ENCODE measurements at regions not wholly inside any gene's neighbourhood (a gene's known extent, or its start where the extent isn't known, plus 50 kb on each side); places are given as distances from the start of the nearest gene placed in this dataset.

DNA sequence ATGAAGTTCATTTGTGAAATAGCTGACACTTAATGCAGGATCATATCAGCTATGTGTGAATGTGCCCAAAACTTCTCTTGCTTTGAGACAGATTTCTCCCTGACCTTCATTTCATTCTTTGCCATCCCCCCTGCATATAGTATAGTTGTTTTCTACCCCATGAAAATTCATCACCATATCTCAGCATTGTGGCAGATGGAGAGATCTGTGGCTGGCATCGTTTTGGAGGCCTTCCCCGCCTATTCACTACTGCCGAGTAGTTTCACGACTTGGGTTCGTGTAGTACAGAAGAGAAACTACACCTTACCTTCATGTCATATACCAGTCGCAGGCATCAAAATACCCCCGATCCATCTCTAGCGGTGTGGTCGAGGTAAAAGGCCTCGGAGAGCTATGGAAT, 66.2 kb upstream of the SELENOK start:
- in situ Hi-C loops (cut with HindIII; ENCODE audit: low pct_ligation_motif_present, low sequenced_read_pairs): no loop called here
- no peaks in the 10 kb centered on the region for H3K27me3 ChIP-seq (replicated peaks)
- TF ChIP-seq, protein P1, sequence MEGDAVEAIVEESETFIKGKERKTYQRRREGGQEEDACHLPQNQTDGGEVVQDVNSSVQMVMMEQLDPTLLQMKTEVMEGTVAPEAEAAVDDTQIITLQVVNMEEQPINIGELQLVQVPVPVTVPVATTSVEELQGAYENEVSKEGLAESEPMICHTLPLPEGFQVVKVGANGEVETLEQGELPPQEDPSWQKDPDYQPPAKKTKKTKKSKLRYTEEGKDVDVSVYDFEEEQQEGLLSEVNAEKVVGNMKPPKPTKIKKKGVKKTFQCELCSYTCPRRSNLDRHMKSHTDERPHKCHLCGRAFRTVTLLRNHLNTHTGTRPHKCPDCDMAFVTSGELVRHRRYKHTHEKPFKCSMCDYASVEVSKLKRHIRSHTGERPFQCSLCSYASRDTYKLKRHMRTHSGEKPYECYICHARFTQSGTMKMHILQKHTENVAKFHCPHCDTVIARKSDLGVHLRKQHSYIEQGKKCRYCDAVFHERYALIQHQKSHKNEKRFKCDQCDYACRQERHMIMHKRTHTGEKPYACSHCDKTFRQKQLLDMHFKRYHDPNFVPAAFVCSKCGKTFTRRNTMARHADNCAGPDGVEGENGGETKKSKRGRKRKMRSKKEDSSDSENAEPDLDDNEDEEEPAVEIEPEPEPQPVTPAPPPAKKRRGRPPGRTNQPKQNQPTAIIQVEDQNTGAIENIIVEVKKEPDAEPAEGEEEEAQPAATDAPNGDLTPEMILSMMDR (IDR thresholded peaks at IDR 0.05; ENCODE audit: low read depth, low read length, missing control alignments): no peak
- H3K36me3 ChIP-seq (replicated peaks): no peaks in the 10 kb centered on the region
- no peak overlapping the region for H3K27ac ChIP-seq
- no peak overlapping the region for H3K4me3 ChIP-seq (ENCODE audit: low read depth, low read length)
- no peak for DNase-seq

DNA sequence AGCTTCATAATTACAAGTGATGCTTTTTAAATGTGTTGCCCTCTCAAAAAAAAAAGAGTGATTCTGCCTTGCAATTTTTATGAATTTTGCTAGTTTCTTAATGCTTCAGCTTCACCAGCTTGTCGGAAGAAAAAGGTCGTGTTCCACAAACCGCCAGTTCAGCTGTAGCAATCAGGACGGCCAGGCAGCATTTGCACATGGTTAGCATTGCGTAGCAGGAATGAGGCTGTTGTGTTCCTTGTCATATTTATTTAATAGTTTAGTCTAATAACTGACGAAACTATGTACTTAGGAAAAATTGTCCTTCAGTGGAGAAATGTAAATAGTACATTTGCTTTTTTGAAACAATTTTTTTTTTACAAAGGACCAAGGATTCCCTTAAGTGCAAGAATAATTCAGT, 64.9 kb upstream of the SELENOK start:
- no peaks in the 10 kb centered on the region for H3K36me3 ChIP-seq (replicated peaks)
- no peak overlapping the region for H3K4me3 ChIP-seq (ENCODE audit: low read depth, low read length)
- in situ Hi-C loops (cut with HindIII; ENCODE audit: low pct_ligation_motif_present, low sequenced_read_pairs): no loop called here
- DNase-seq: no peak
- H3K27ac ChIP-seq: no peak overlapping the region
- TF ChIP-seq, protein P1 (IDR thresholded peaks at IDR 0.05; ENCODE audit: low read depth, low read length, missing control alignments): no peak
- no peaks in the 10 kb centered on the region for H3K27me3 ChIP-seq (replicated peaks)

DNA sequence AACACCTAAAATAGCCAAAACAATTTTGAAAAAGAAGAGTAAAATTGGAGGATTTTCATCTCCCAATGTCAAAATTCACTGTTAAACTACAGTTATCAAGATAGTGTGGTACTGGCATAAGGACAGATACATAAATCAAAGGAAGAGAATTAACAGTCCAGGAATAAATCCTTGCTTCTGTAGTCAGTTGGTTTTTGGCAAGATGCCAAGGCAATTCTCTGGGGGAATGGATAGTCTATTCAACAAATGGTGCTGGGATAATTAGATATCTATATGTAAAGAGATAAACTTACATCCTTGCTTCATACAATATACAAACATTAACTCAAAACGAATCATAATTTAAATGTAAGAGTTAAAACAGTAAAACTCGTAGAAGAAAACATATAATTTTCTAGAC, 57.9 kb upstream of the SELENOK start:
- H3K36me3 ChIP-seq (replicated peaks): no peaks in the 10 kb centered on the region
- TF ChIP-seq, protein P1 (IDR thresholded peaks at IDR 0.05; ENCODE audit: low read depth, low read length, missing control alignments): no peak
- DNase-seq: no peak
- H3K27ac ChIP-seq: no peak overlapping the region
- in situ Hi-C loops (cut with HindIII; ENCODE audit: low pct_ligation_motif_present, low sequenced_read_pairs): no loop called here
- no peak overlapping the region for H3K4me3 ChIP-seq (ENCODE audit: low read depth, low read length)
- no peaks in the 10 kb centered on the region for H3K27me3 ChIP-seq (replicated peaks)

DNA sequence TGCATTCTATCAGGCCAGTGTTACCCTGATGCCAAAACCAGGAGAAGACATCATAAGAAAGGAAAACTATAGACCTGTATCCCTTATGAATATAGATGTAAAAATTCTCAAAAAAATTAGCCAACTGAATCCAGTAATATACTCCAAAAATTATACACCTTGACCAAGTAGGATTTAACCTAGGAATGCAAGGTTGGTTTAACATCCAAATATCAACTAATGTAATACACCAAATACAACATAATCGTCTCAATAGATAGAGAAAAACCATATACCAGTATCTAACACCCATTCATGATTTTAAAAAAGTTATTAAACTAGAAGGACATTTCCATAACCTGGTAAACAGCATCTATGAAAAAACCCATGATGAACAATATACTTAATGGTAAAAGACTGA, 56.5 kb upstream of the SELENOK start:
- in situ Hi-C loops (cut with HindIII; ENCODE audit: low pct_ligation_motif_present, low sequenced_read_pairs): no loop called here
- Histone ChIP-seq H3K27ac (no peak overlapping the region), H3K27me3 (replicated peaks) (no peaks in the 10 kb centered on the region), H3K4me3 (ENCODE audit: low read depth, low read length) (no peak overlapping the region), H3K36me3 (replicated peaks) (no peaks in the 10 kb centered on the region)
- no peak for DNase-seq
- TF ChIP-seq, protein P1 (IDR thresholded peaks at IDR 0.05; ENCODE audit: low read depth, low read length, missing control alignments): no peak

DNA sequence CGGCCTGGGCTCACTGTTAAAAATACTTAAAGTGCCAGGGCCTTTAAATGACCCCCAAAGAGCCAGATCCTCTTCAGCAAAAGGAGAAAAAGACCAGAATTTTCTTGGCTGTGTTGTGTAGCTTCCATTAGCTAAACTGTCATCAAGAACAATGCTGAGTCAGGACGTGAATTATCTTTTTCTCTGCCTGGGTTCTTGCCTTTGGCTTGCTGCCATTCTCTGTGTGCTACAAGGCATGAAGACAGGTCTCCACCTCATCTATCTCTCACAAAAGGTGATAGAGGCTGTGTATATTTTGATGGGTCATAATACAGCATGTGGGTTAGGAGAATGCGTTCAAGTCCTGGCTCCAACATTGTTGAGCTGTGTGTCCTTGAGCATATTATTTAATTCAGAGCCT, 52.4 kb upstream of the SELENOK start:
- in situ Hi-C loops (cut with HindIII; ENCODE audit: low pct_ligation_motif_present, low sequenced_read_pairs): no loop called here
- H3K4me3 ChIP-seq (ENCODE audit: low read depth, low read length): no peak overlapping the region
- no peaks in the 10 kb centered on the region for H3K27me3 ChIP-seq (replicated peaks)
- DNase-seq: no peak
- no peak overlapping the region for H3K27ac ChIP-seq
- no peaks in the 10 kb centered on the region for H3K36me3 ChIP-seq (replicated peaks)
- TF ChIP-seq, protein P1 (IDR thresholded peaks at IDR 0.05; ENCODE audit: low read depth, low read length, missing control alignments): no peak

DNA sequence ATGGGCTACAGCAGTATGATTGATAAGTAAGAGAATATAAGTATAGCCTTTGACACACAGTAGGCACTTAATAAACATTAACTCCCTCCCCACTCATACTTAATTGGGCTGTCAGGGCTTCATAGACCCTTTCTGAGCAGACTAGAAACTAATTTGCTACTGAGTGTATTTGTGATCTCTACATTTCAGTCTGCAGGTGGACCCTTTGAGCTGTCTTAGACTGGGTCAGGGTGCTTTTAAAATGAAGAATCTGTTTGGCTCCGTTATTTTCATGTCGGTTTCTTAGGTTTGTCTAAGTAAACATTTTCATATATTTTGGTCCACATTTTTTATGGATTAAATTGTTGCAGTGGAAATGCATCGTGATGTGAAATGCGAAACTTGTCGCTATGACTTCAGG, 50.3 kb upstream of the SELENOK start:
- TF ChIP-seq, protein P1 (IDR thresholded peaks at IDR 0.05; ENCODE audit: low read depth, low read length, missing control alignments): no peak
- Histone ChIP-seq H3K27ac (no peak overlapping the region), H3K4me3 (ENCODE audit: low read depth, low read length) (no peak overlapping the region), H3K27me3 (replicated peaks) (no peaks in the 10 kb centered on the region), H3K36me3 (replicated peaks) (no peaks in the 10 kb centered on the region)
- no peak for DNase-seq
- in situ Hi-C loops (cut with HindIII; ENCODE audit: low pct_ligation_motif_present, low sequenced_read_pairs): no loop called here

All from brain microvascular endothelial cell (primary cell).